ENCODE measurements at regions not wholly inside any gene's neighbourhood (a gene's known extent, or its start where the extent isn't known, plus 50 kb on each side); places are given as distances from the start of the nearest gene placed in this dataset.
"Not testable (repeated sequence)": the region's sequence is repeated elsewhere in the genome, so short reads cannot be mapped to it uniquely, and the experiment has no call there.

GRCh38 chr12:62069976-62070375 is 190.2 kb upstream of the USP15 start:
- ATAC-seq (no peak), DNase-seq (ENCODE audit: low read depth, low spot score) (no peak)
- RAD21 ChIA-PET (ENCODE audit: low non-redundant PET in 1 of 2, low total read pairs in 2 of 2, uncharacterized antibody in 2 of 2, unreplicated experiment in 2 of 2): no interaction called here
- no peaks in the 10 kb centered on the region for H3K9me2 ChIP-seq (ENCODE audit: insufficient read depth)
- H2AFZ ChIP-seq (ENCODE audit: low read depth, low read length, poor library complexity, severe bottlenecking): no peak overlapping the region
- CTCF ChIA-PET: no interaction called here
- BruUV-seq (replicated peaks): no TSS peak
- no peak overlapping the region for H3K4me3 ChIP-seq (replicated peaks in 1 of 2; ENCODE audit: low read depth in 1 of 2, low read length in 2 of 2)
- H3K4me1 ChIP-seq (ENCODE audit: control insufficient read depth in 1 of 2, insufficient read depth in 2 of 2, low read length in 2 of 2): no peaks in the 10 kb centered on the region
- POLR2A ChIA-PET: no interaction called here
- H3K9ac ChIP-seq (ENCODE audit: low read length): no peak overlapping the region
- H3K79me2 ChIP-seq (ENCODE audit: insufficient read depth, low read length): no peaks in the 10 kb centered on the region
- H3K27me3 ChIP-seq (ENCODE audit: insufficient read depth, low read length): no peaks in the 10 kb centered on the region
- H3K36me3 ChIP-seq (ENCODE audit: control insufficient read depth in 1 of 2, insufficient read depth in 2 of 2, low read length in 2 of 2): no peaks in the 10 kb centered on the region
- H4K20me1 ChIP-seq (ENCODE audit: insufficient read depth): no peaks in the 10 kb centered on the region
- intact Hi-C loops (cut with micrococcal nuclease): no loop called here
- TF ChIP-seq POLR2AphosphoS5 (IDR thresholded peaks at IDR 0.05; ENCODE audit: low read depth, low read length) (no peak), RAD21 (IDR thresholded peaks at IDR 0.05; ENCODE audit: low read depth) (no peak), SIN3A (IDR thresholded peaks at IDR 0.05; ENCODE audit: low read depth) (no peak), ELF1 (IDR thresholded peaks at IDR 0.05; ENCODE audit: borderline replicate concordance, low read depth) (no peak), YY1 (IDR thresholded peaks at IDR 0.05; ENCODE audit: extremely low read depth, insufficient replicate concordance, low read depth, low read length) (no peak), ZNF274 (IDR thresholded peaks at IDR 0.05; ENCODE audit: low read depth, low read length) (no peak), ZBTB33 (IDR thresholded peaks at IDR 0.05; ENCODE audit: extremely low read depth, insufficient replicate concordance, low read length) (no peak), FOSL1 (IDR thresholded peaks at IDR 0.05; ENCODE audit: low read depth) (no peak), ZFX (IDR thresholded peaks at IDR 0.05) (no peak), SRF (IDR thresholded peaks at IDR 0.05; ENCODE audit: low read depth) (no peak), CEBPB (IDR thresholded peaks at IDR 0.05; ENCODE audit: low read depth) (no peak), EGR1 (IDR thresholded peaks at IDR 0.05; ENCODE audit: low read depth) (no peak)
- TF ChIP-seq, protein P1, sequence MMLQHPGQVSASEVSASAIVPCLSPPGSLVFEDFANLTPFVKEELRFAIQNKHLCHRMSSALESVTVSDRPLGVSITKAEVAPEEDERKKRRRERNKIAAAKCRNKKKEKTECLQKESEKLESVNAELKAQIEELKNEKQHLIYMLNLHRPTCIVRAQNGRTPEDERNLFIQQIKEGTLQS (IDR thresholded peaks at IDR 0.05): no peak
- TF ChIP-seq, protein P2, sequence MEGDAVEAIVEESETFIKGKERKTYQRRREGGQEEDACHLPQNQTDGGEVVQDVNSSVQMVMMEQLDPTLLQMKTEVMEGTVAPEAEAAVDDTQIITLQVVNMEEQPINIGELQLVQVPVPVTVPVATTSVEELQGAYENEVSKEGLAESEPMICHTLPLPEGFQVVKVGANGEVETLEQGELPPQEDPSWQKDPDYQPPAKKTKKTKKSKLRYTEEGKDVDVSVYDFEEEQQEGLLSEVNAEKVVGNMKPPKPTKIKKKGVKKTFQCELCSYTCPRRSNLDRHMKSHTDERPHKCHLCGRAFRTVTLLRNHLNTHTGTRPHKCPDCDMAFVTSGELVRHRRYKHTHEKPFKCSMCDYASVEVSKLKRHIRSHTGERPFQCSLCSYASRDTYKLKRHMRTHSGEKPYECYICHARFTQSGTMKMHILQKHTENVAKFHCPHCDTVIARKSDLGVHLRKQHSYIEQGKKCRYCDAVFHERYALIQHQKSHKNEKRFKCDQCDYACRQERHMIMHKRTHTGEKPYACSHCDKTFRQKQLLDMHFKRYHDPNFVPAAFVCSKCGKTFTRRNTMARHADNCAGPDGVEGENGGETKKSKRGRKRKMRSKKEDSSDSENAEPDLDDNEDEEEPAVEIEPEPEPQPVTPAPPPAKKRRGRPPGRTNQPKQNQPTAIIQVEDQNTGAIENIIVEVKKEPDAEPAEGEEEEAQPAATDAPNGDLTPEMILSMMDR (IDR thresholded peaks at IDR 0.05 in 2 of 3, conservative IDR thresholded peaks at IDR 0.05 in 1 of 3; ENCODE audit: borderline replicate concordance in 1 of 3, insufficient read depth in 1 of 3, low read depth in 2 of 3, low read length in 2 of 3): no peak
- H3K27ac ChIP-seq (ENCODE audit: low read depth, low read length): no peak overlapping the region
- no peak overlapping the region for H3K4me2 ChIP-seq (ENCODE audit: low read length)
- H3K9me3 ChIP-seq (ENCODE audit: control insufficient read depth in 1 of 2, insufficient read depth in 1 of 2, low read depth in 1 of 2, low read length in 2 of 2): no peaks in the 10 kb centered on the region

- H3K4me1 ChIP-seq (ENCODE audit: control insufficient read depth in 1 of 2, insufficient read depth in 2 of 2, low read length in 2 of 2); H3K4me2 ChIP-seq (ENCODE audit: low read length); H3K79me2 ChIP-seq (ENCODE audit: insufficient read depth, low read length); RAD21 ChIA-PET (ENCODE audit: low non-redundant PET in 1 of 2, low total read pairs in 2 of 2, uncharacterized antibody in 2 of 2, unreplicated experiment in 2 of 2); ATAC-seq; H4K20me1 ChIP-seq (ENCODE audit: insufficient read depth); H3K27me3 ChIP-seq (ENCODE audit: insufficient read depth, low read length); H3K9me3 ChIP-seq (ENCODE audit: control insufficient read depth in 1 of 2, insufficient read depth in 1 of 2, low read depth in 1 of 2, low read length in 2 of 2); BruUV-seq (replicated peaks); H3K4me3 ChIP-seq (replicated peaks in 1 of 2; ENCODE audit: low read depth in 1 of 2, low read length in 2 of 2); H3K9me2 ChIP-seq (ENCODE audit: insufficient read depth); H3K36me3 ChIP-seq (ENCODE audit: control insufficient read depth in 1 of 2, insufficient read depth in 2 of 2, low read length in 2 of 2); CTCF ChIA-PET; H3K9ac ChIP-seq (ENCODE audit: low read length); POLR2A ChIA-PET; intact Hi-C loops (cut with micrococcal nuclease); H3K27ac ChIP-seq (ENCODE audit: low read depth, low read length); DNase-seq (ENCODE audit: low read depth, low spot score); H2AFZ ChIP-seq (ENCODE audit: low read depth, low read length, poor library complexity, severe bottlenecking): not testable (repeated sequence)
These were observed 187.0 kb upstream of the USP15 start for GRCh38 chr12:62073236-62073635.
